Natural killer cell treated with Interleukin-12 subunit alpha and Interleukin-12 subunit beta and Interleukin-15 and Interleukin-18, amount 100 ng/mL, for 72 hours (primary cell): ENCODE measurements at regions not wholly inside any gene's neighbourhood (a gene's known extent, or its start where the extent isn't known, plus 50 kb on each side); places are given as distances from the start of the nearest gene placed in this dataset.

Experiments used
- ATAC-seq, 2 donors: fragments of 150-1000 bp; cut with Tn5 transposase in 1 of 2; sonication (Bioruptor Pico), chemical (Tn5 transposase) in 1 of 2; 2 replicates each; pipeline ENCODE4 v1.10.0; 2021
- DNase-seq: peaks from one replicate; pipeline ENCODE4 v3.0.0; 2022; ENCODE audit warnings: low spot score
- H3K27ac Mint-ChIP-seq, 2 donors: 1 replicate in 1 of 2; 2 replicates in 1 of 2; pipeline ENCODE4 v1.8.0; 2022; ENCODE audit warnings: mixed read lengths in 2 of 2, mild to moderate bottlenecking in 1 of 2, moderate library complexity in 1 of 2
- H3K27me3 Mint-ChIP-seq, 2 donors: 1 replicate in 1 of 2; 2 replicates in 1 of 2; pipeline ENCODE4 v1.8.0; 2022; ENCODE audit warnings: mixed read lengths in 2 of 2
- H3K36me3 Mint-ChIP-seq: one replicate; pipeline ENCODE4 v1.8.0; 2022; ENCODE audit warnings: mixed read lengths
- H3K4me1 Mint-ChIP-seq, 2 donors: 1 replicate in 1 of 2; 2 replicates in 1 of 2; pipeline ENCODE4 v1.8.0; 2022; ENCODE audit warnings: low read depth in 2 of 2, mixed read lengths in 2 of 2, mild to moderate bottlenecking in 1 of 2
- H3K4me3 Mint-ChIP-seq: one replicate; pipeline ENCODE4 v1.8.0; 2022; ENCODE audit warnings: mixed read lengths
- H3K9me3 Mint-ChIP-seq: 2 replicates; pipeline ENCODE4 v1.8.0; 2022; ENCODE audit warnings: mixed read lengths

GRCh38 chr9:13395156-13395555 is 115.7 kb upstream of the MPDZ start:
- Mint-ChIP-seq H3K36me3 (no peaks in the 10 kb centered on the region), H3K9me3 (peaks cover 4% of the 10 kb centered on the region), H3K4me1 (no peaks in the 10 kb centered on the region), H3K27me3 (no peaks in the 10 kb centered on the region), H3K27ac (no peak overlapping the region), H3K4me3 (no peak overlapping the region)
- DNase-seq (no peak), ATAC-seq (no peak)

- H3K9me3 Mint-ChIP-seq, result peaks cover 23% of the 10 kb centered on the region
- DNase-seq (no peak), ATAC-seq (no peak)
- no peak overlapping the region for H3K4me3 Mint-ChIP-seq
- H3K36me3 Mint-ChIP-seq, result peaks cover 6% of the 10 kb centered on the region
- no peak overlapping the region for H3K27ac Mint-ChIP-seq
- no peaks in the 10 kb centered on the region for H3K4me1 Mint-ChIP-seq
- H3K27me3 Mint-ChIP-seq, result no peaks in the 10 kb centered on the region
Observed at GRCh38 chr9:13388157-13388556, 108.7 kb upstream of the MPDZ start.

DNA sequence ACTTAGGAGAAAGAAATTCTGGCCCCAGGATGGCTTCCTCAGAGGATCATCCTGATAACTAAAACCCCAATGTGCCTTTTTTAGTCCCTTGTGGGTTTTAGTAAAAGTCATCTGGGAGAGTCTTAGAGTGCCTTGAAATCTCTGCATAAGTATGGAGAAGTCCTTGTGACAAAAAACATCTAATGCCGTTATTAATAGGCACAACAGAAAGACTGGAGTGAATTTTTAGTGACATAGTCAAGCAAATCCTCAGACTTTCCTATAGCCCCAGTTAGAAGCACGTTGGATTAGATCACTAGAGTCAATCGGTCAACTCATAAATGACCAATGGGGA is 108.2 kb upstream of the MPDZ start:
- Mint-ChIP-seq H3K9me3 (peaks cover 23% of the 10 kb centered on the region), H3K27ac (no peak overlapping the region), H3K4me1 (no peaks in the 10 kb centered on the region), H3K4me3 (no peak overlapping the region), H3K36me3 (peaks cover 6% of the 10 kb centered on the region), H3K27me3 (no peaks in the 10 kb centered on the region)
- no peak for ATAC-seq
- DNase-seq, result no peak

GRCh38 chr9:13386935-13387733 is 107.6 kb upstream of the MPDZ start:
- H3K4me1 Mint-ChIP-seq, result no peaks in the 10 kb centered on the region
- ATAC-seq (no peak), DNase-seq (no peak)
- peaks cover 23% of the 10 kb centered on the region for H3K9me3 Mint-ChIP-seq
- peaks cover 6% of the 10 kb centered on the region for H3K36me3 Mint-ChIP-seq
- H3K27me3 Mint-ChIP-seq, result no peaks in the 10 kb centered on the region
- no peak overlapping the region for H3K4me3 Mint-ChIP-seq
- H3K27ac Mint-ChIP-seq, result no peak overlapping the region

- Mint-ChIP-seq H3K27me3 (no peaks in the 10 kb centered on the region), H3K4me3 (no peak overlapping the region), H3K36me3 (peaks cover 6% of the 10 kb centered on the region), H3K27ac (no peak overlapping the region), H3K4me1 (no peaks in the 10 kb centered on the region), H3K9me3 (peaks cover 23% of the 10 kb centered on the region)
- ATAC-seq (no peak), DNase-seq (no peak)
Observed at GRCh38 chr9:13386316-13386715, 106.8 kb upstream of the MPDZ start.

DNA sequence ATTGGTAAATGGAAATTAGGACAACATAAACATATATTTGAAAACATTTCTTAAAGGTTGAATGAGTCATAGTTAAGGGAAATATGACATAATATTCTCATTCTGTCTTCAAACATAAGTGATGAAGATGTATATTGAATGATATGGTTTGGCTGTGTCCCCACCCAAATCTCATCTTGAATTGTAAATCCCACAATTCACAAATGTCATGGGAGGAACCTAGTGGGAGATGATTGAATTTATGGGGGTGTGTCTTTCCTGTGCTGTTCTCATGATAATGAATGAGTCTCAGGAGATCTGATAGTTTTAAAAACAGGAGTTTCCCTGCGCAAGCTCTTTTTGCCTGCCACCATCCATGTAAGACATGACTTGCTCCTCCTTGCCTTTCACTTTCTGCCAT is 104.4 kb upstream of the MPDZ start:
- Mint-ChIP-seq H3K27me3 (no peaks in the 10 kb centered on the region), H3K36me3 (no peaks in the 10 kb centered on the region), H3K4me3 (no peak overlapping the region), H3K4me1 (no peaks in the 10 kb centered on the region), H3K27ac (no peak overlapping the region), H3K9me3 (peaks cover 11% of the 10 kb centered on the region)
- DNase-seq, result no peak
- no peak for ATAC-seq

- Mint-ChIP-seq H3K4me3 (no peak overlapping the region), H3K36me3 (no peaks in the 10 kb centered on the region), H3K27ac (no peak overlapping the region), H3K9me3 (peaks cover 11% of the 10 kb centered on the region), H3K27me3 (no peaks in the 10 kb centered on the region), H3K4me1 (no peaks in the 10 kb centered on the region)
- DNase-seq (no peak), ATAC-seq (no peak)
Observed at GRCh38 chr9:13383216-13383615, 103.7 kb upstream of the MPDZ start.

DNA sequence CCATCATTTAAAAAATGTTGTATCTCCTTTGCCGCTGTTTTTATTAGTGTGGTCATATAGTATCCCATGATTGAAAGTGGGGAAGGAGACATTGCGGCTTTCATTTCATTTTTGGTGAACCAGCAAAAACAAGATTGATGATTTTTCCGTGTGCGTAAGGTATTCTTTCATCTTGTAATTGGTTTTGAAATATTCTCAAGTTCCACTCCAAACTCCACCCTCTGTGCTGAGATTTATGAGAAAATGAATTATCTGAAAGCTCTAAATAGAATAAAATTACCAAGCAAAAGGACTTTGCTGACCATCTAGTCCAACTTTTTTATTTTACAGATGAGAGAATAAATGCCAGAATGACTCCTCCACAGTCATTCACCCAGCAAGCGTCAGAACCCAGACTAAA is 103.1 kb upstream of the MPDZ start:
- Mint-ChIP-seq H3K27me3 (no peaks in the 10 kb centered on the region), H3K4me1 (no peaks in the 10 kb centered on the region), H3K4me3 (no peak overlapping the region), H3K9me3 (peaks cover 12% of the 10 kb centered on the region), H3K36me3 (no peaks in the 10 kb centered on the region), H3K27ac (no peak overlapping the region)
- DNase-seq, result no peak
- no peak for ATAC-seq

DNA sequence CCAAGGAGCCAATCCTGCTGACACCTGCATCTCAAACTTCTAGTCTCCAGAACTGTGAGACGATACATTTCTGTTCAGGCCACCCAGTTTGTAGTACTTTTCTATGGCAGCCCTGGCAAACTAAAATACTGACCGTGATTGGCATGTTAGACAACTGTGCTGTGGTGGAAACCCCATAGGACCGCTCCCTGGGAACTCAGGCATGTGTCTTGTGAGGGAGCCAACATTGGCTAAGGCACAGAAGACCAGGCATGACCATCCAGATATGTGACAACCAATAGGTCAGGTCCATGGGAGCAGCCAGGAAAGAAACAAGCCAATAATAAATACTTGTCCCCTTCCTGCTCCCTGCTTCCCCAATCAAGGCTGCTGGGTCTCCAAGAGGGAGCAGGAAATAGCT is 101.4 kb upstream of the MPDZ start:
- Mint-ChIP-seq H3K9me3 (peaks cover 9% of the 10 kb centered on the region), H3K36me3 (no peaks in the 10 kb centered on the region), H3K4me3 (no peak overlapping the region), H3K4me1 (no peaks in the 10 kb centered on the region), H3K27ac (no peak overlapping the region), H3K27me3 (no peaks in the 10 kb centered on the region)
- no peak for DNase-seq
- no peak for ATAC-seq

DNA sequence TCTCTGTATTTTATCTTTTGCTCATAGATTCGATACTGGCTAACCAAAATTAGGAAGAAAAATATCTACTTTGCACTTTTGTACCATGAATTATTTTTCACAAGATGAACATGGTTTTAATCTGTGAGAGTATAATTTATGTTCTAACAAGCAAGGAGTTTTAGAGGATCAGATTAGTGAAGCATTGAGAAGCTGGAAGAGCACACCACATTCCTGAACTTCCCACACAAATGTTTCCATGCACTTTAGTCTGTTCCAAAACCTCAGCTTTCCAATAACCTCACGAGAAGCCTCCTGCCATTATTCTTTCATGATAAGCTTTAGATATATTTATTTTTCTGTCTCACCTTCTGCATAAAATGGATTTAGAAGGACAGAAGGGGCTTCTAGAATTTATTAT is 98.7 kb upstream of the MPDZ start:
- H3K9me3 Mint-ChIP-seq, result peaks cover 6% of the 10 kb centered on the region
- no peak overlapping the region for H3K27ac Mint-ChIP-seq
- H3K4me3 Mint-ChIP-seq, result no peak overlapping the region
- DNase-seq (no peak), ATAC-seq (no peak)
- H3K4me1 Mint-ChIP-seq, result no peaks in the 10 kb centered on the region
- H3K36me3 Mint-ChIP-seq, result no peaks in the 10 kb centered on the region
- H3K27me3 Mint-ChIP-seq, result no peaks in the 10 kb centered on the region

GRCh38 chr9:13377171-13377925 is 97.9 kb upstream of the MPDZ start:
- H3K27me3 Mint-ChIP-seq, result no peaks in the 10 kb centered on the region
- no peaks in the 10 kb centered on the region for H3K4me1 Mint-ChIP-seq
- no peaks in the 10 kb centered on the region for H3K36me3 Mint-ChIP-seq
- ATAC-seq (no peak), DNase-seq (no peak)
- H3K4me3 Mint-ChIP-seq, result no peak overlapping the region
- no peak overlapping the region for H3K27ac Mint-ChIP-seq
- peaks cover 6% of the 10 kb centered on the region for H3K9me3 Mint-ChIP-seq

- DNase-seq, result no peak
- H3K9me3 Mint-ChIP-seq, result peaks cover 4% of the 10 kb centered on the region
- no peaks in the 10 kb centered on the region for H3K36me3 Mint-ChIP-seq
- no peak for ATAC-seq
- H3K4me1 Mint-ChIP-seq, result no peaks in the 10 kb centered on the region
- H3K27ac Mint-ChIP-seq, result no peak overlapping the region
- H3K27me3 Mint-ChIP-seq, result no peaks in the 10 kb centered on the region
- H3K4me3 Mint-ChIP-seq, result no peak overlapping the region
Observed at GRCh38 chr9:13372510-13372909, 93.0 kb upstream of the MPDZ start.

DNA sequence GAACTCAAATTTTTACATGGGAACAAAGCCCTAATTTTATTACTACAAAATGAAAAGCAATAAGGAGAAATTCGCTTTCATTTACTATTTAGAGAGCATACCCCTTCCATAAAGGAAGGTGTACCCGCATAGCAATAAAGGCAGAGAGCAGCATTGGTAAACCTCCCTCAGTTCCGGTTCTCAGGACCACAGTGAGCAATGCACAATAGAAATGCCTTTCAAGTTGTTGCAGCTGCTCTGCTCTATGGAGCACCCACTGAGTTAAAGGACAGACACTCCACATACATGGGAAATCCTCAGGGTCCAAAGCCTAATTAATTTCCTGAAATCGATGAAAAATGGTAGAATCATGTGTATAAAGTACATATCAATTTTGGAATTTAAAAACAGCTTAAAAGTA is 89.9 kb upstream of the MPDZ start:
- H3K9me3 Mint-ChIP-seq, result peaks cover 3% of the 10 kb centered on the region
- H3K27me3 Mint-ChIP-seq, result no peaks in the 10 kb centered on the region
- H3K4me1 Mint-ChIP-seq, result no peaks in the 10 kb centered on the region
- H3K4me3 Mint-ChIP-seq, result no peak overlapping the region
- DNase-seq (no peak), ATAC-seq (no peak)
- no peak overlapping the region for H3K27ac Mint-ChIP-seq
- H3K36me3 Mint-ChIP-seq, result no peaks in the 10 kb centered on the region

DNA sequence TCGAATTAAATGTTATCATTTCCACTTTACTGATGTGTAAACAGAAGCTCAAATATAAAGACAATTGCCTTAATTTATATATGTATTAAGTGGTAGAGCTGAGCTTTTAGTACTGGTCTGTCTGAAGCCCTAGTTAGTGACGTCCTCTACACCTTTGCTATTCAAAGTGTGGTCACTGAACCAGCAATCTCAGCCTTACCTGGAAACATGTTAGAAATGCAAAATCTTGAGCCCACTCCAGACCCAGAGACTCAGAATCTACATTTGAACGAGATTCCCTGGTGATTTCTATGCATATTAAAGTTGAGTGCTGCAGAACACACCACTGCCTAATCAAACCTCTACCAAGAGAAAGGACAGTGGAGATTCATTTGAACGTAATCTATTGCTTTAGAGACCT is 88.3 kb upstream of the MPDZ start:
- Mint-ChIP-seq H3K27me3 (no peaks in the 10 kb centered on the region), H3K4me3 (no peak overlapping the region), H3K4me1 (no peaks in the 10 kb centered on the region), H3K27ac (no peak overlapping the region), H3K36me3 (no peaks in the 10 kb centered on the region), H3K9me3 (peaks cover 3% of the 10 kb centered on the region)
- DNase-seq (no peak), ATAC-seq (no peak)
